IMR-90 (cell line): ENCODE measurements at regions not wholly inside any gene's neighbourhood (a gene's known extent, or its start where the extent isn't known, plus 50 kb on each side); places are given as distances from the start of the nearest gene placed in this dataset.

ENCODE experiments used
- ATAC-seq: fragments of 200-7000 bp; cut with Tn5 transposase; 2 replicates; pipeline ENCODE4 v1.9.1; 2020; ENCODE audit warnings: low read depth, mild to moderate bottlenecking, moderate library complexity
- BruUV-seq: library from RNA; stranded (reverse); fragments of 400-500 nt; replicated peaks from 2 replicates; lab custom pipeline; 2021; lab: Mats Ljungman, UMichigan
- CTCF ChIA-PET: fragments of 300-600 bp; formaldehyde crosslinking; extraction: SDS; loops from one replicate; lab custom pipeline; 2021; ENCODE audit warnings: antibody characterized with exemption; lab: Yijun Ruan, JAX
- POLR2A ChIA-PET: fragments of 300-600 bp; sonication (Branson Sonifier 250); formaldehyde crosslinking; loops from one replicate; lab custom pipeline; 2022; ENCODE audit warnings: antibody characterized with exemption; ENCODE audit not compliant: unreplicated experiment; lab: Charles Lee
- DNase-seq: peaks from one replicate; pipeline ENCODE4 v3.0.0; 2013
- H2AFZ ChIP-seq: replicated peaks from 2 replicates; pipeline ENCODE3; 2013; ENCODE audit warnings: low read length, mild to moderate bottlenecking; ENCODE audit not compliant: poor library complexity
- H2AK5ac ChIP-seq: 2 replicates; pipeline ENCODE4 v1.6.1; 2013; ENCODE audit warnings: low read depth, low read length, inconsistent platforms
- H2AK9ac ChIP-seq: replicated peaks from 2 replicates; pipeline ENCODE3; 2013; ENCODE audit warnings: mild to moderate bottlenecking, low read depth, low read length, moderate library complexity; ENCODE audit not compliant: poor library complexity
- H2BK120ac ChIP-seq: 2 replicates; pipeline ENCODE4 v1.6.1; 2013; ENCODE audit warnings: low read depth, low read length, inconsistent platforms
- H2BK15ac ChIP-seq: 3 replicates; pipeline ENCODE4 v1.6.1; 2013; ENCODE audit warnings: low read depth, low read length, inconsistent platforms
- H2BK20ac ChIP-seq: 2 replicates; pipeline ENCODE4 v1.6.1; 2013; ENCODE audit warnings: low read depth, mild to moderate bottlenecking, inconsistent platforms, low read length, moderate library complexity
- H2BK5ac ChIP-seq: 2 replicates; pipeline ENCODE4 v1.6.1; 2013; ENCODE audit warnings: mild to moderate bottlenecking, low read depth, low read length, inconsistent platforms; ENCODE audit not compliant: poor library complexity, severe bottlenecking
- H3K14ac ChIP-seq: replicated peaks from 2 replicates; pipeline ENCODE4 v1.6.1; 2013; ENCODE audit warnings: low read depth, low read length, inconsistent platforms
- H3K18ac ChIP-seq: 2 replicates; pipeline ENCODE4 v1.6.1; 2013; ENCODE audit warnings: low read depth, low read length, control low read depth
- H3K23ac ChIP-seq: 2 replicates; pipeline ENCODE4 v1.6.1; 2013; ENCODE audit warnings: low read depth, low read length, inconsistent platforms
- H3K27ac ChIP-seq: 2 replicates; pipeline ENCODE4 v1.5.1; 2013; ENCODE audit warnings: mild to moderate bottlenecking, control low read depth, low read length; ENCODE audit not compliant: insufficient read depth
- H3K27me3 ChIP-seq: 2 replicates; pipeline ENCODE4 v1.6.1; 2013; ENCODE audit warnings: low read length; ENCODE audit not compliant: control insufficient read depth, insufficient read depth
- H3K36me3 ChIP-seq: 2 replicates; pipeline ENCODE4 v1.6.1; 2013; ENCODE audit warnings: low read length, mixed read lengths; ENCODE audit not compliant: control insufficient read depth, insufficient read depth
- H3K4ac ChIP-seq: 2 replicates; pipeline ENCODE4 v1.6.1; 2013; ENCODE audit warnings: low read depth, low read length, inconsistent platforms
- H3K4me1 ChIP-seq: 2 replicates; pipeline ENCODE4 v1.6.1; 2013; ENCODE audit warnings: low read length, mixed read lengths; ENCODE audit not compliant: control insufficient read depth, insufficient read depth
- H3K4me2 ChIP-seq: 2 replicates; pipeline ENCODE4 v1.6.1; 2013; ENCODE audit warnings: low read depth, mild to moderate bottlenecking, control low read depth, low read length, moderate library complexity
- H3K4me3 ChIP-seq: 2 replicates; pipeline ENCODE4 v1.5.1; 2013; ENCODE audit warnings: low read depth, mild to moderate bottlenecking, control low read depth, low read length, moderate library complexity; ENCODE audit not compliant: insufficient read depth
- H3K56ac ChIP-seq: 2 replicates; pipeline ENCODE4 v1.6.1; 2013; ENCODE audit warnings: low read length, inconsistent platforms; ENCODE audit not compliant: insufficient read depth; ENCODE audit errors: extremely low read depth
- H3K79me1 ChIP-seq, 2 experiments: 2 replicates each; pipeline ENCODE4 v1.6.1; 2013; ENCODE audit warnings: low read length in 2 of 2, inconsistent platforms in 1 of 2, low read depth in 1 of 2
- H3K9ac ChIP-seq: 2 replicates; pipeline ENCODE4 v1.6.1; 2013; ENCODE audit warnings: low read depth, low read length, control low read depth
- H3K9me1 ChIP-seq: 2 replicates; pipeline ENCODE4 v1.6.1; 2013; ENCODE audit warnings: low read length, inconsistent platforms; ENCODE audit not compliant: insufficient read depth
- H3K9me3 ChIP-seq: 2 replicates; pipeline ENCODE4 v1.6.1; 2013; ENCODE audit warnings: low read length; ENCODE audit not compliant: control insufficient read depth, insufficient read depth
- H4K20me1 ChIP-seq: 2 replicates; pipeline ENCODE4 v1.6.1; 2013; ENCODE audit warnings: low read length, inconsistent platforms; ENCODE audit not compliant: insufficient read depth
- H4K5ac ChIP-seq: 2 replicates; pipeline ENCODE4 v1.6.1; 2013; ENCODE audit warnings: mild to moderate bottlenecking, low read depth, low read length, control low read depth
- H4K8ac ChIP-seq, 2 experiments: 2 replicates each; pipeline ENCODE4 v1.6.1; 2013; ENCODE audit warnings: low read depth in 2 of 2, low read length in 2 of 2, control low read depth in 1 of 2, inconsistent platforms in 1 of 2
- H4K91ac ChIP-seq: 2 replicates; pipeline ENCODE4 v1.6.1; 2013; ENCODE audit warnings: low read depth, low read length, inconsistent platforms; ENCODE audit not compliant: insufficient read depth
- BHLHE40 ChIP-seq: fragments of 150-350 bp; IDR thresholded peaks from 2 replicates; pipeline ENCODE4 v1.6.1; 2016; ENCODE audit warnings: mild to moderate bottlenecking, low read depth, low read length
- CEBPB ChIP-seq: IDR thresholded peaks from 2 replicates; pipeline ENCODE4 v1.6.1; 2012; ENCODE audit warnings: low read depth, low read length, improper control_type of control experiment
- CHD1 ChIP-seq: IDR thresholded peaks from 2 replicates; pipeline ENCODE4 v1.6.1; 2012; ENCODE audit warnings: low read depth, low read length, improper control_type of control experiment
- CTCF ChIP-seq: conservative IDR thresholded peaks from 2 replicates; pipeline ENCODE4 v1.5.1; 2012; ENCODE audit warnings: mild to moderate bottlenecking, low read depth, low read length, improper control_type of control experiment
- MAZ ChIP-seq: IDR thresholded peaks from 2 replicates; pipeline ENCODE4 v1.6.1; 2012; ENCODE audit warnings: low read depth, mild to moderate bottlenecking, low read length, improper control_type of control experiment, moderate library complexity, borderline replicate concordance
- MXI1 ChIP-seq: IDR thresholded peaks from 2 replicates; pipeline ENCODE4 v1.6.1; 2012; ENCODE audit warnings: low read depth, mild to moderate bottlenecking, low read length, moderate library complexity, borderline replicate concordance
- NFE2L2 ChIP-seq: fragments of 150-350 bp; IDR thresholded peaks from 2 replicates; pipeline ENCODE4 v1.6.1; 2016; ENCODE audit warnings: low read depth, mild to moderate bottlenecking, low read length
- RAD21 ChIP-seq: IDR thresholded peaks from 2 replicates; pipeline ENCODE4 v1.6.1; 2012; ENCODE audit warnings: low read length, improper control_type of control experiment
- USF2 ChIP-seq: fragments of 150-350 bp; IDR thresholded peaks from 2 replicates; pipeline ENCODE4 v1.6.1; 2017; ENCODE audit warnings: mild to moderate bottlenecking, antibody characterized with exemption, low read length, low read depth
- dilution Hi-C: fragments of 300-500 bp; cut with HindIII; formaldehyde crosslinking; loops from one replicate; pipeline ENCODE4 v1.14.3; 2018; ENCODE audit warnings: low sequenced_read_pairs; ENCODE audit not compliant: unreplicated experiment
- in situ Hi-C: fragments of 300-500 bp; cut with MboI; formaldehyde crosslinking; loops from 3 replicates; pipeline ENCODE4 v1.14.3; 2019; ENCODE audit warnings: low sequenced_read_pairs, inconsistent platforms, mixed read lengths
- intact Hi-C: fragments of 100-400 bp; cut with micrococcal nuclease; formaldehyde crosslinking; loops from 2 replicates; pipeline ENCODE4 v1.10.0; 2022
- TF ChIP-seq, protein P1 (sequence below): fragments of 150-350 bp; IDR thresholded peaks from 2 replicates; pipeline ENCODE4 v1.6.1; 2016; ENCODE audit warnings: low read depth, mild to moderate bottlenecking, low read length, moderate library complexity, borderline replicate concordance

GRCh38 chr10:49448924-49449323, 53.0 kb upstream of the DRGX start:
- intact Hi-C loops (no loop called here), dilution Hi-C loops (no loop called here), in situ Hi-C loops (no loop called here)
- Histone ChIP-seq H3K4me1 (no peaks in the 10 kb centered on the region), H3K27me3 (no peaks in the 10 kb centered on the region; the same call in 1 of the 2 replicates), H4K5ac (no peak overlapping the region), H3K9me1 (no peaks in the 10 kb centered on the region), H2BK5ac (no peak overlapping the region), H2BK120ac (no peak overlapping the region), H3K27ac (no peak overlapping the region), H2AFZ (no peak overlapping the region), H3K23ac (no peak overlapping the region), H2BK15ac (no peak overlapping the region), H2AK9ac (no peak overlapping the region), H3K56ac (no peak overlapping the region), H3K18ac (no peak overlapping the region), H3K4ac (no peak overlapping the region), H3K9ac (no peak overlapping the region), H3K36me3 (no peaks in the 10 kb centered on the region), H2AK5ac (no peak overlapping the region), H4K8ac (no peak overlapping the region), H3K79me1 (no peaks in the 10 kb centered on the region), H3K4me2 (no peak overlapping the region), H4K91ac (no peak overlapping the region), H3K14ac (no peak overlapping the region), H3K4me3 (no peak overlapping the region), H4K20me1 (no peaks in the 10 kb centered on the region), H3K9me3 (no peaks in the 10 kb centered on the region), H2BK20ac (no peak overlapping the region)
- no peak for TF ChIP-seq BHLHE40
- no peak for TF ChIP-seq CTCF
- TF ChIP-seq CHD1: no peak
- TF ChIP-seq NFE2L2: no peak
- no peak for TF ChIP-seq RAD21
- TF ChIP-seq USF2: no peak
- TF ChIP-seq, protein P1, sequence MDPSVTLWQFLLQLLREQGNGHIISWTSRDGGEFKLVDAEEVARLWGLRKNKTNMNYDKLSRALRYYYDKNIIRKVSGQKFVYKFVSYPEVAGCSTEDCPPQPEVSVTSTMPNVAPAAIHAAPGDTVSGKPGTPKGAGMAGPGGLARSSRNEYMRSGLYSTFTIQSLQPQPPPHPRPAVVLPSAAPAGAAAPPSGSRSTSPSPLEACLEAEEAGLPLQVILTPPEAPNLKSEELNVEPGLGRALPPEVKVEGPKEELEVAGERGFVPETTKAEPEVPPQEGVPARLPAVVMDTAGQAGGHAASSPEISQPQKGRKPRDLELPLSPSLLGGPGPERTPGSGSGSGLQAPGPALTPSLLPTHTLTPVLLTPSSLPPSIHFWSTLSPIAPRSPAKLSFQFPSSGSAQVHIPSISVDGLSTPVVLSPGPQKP: no peak
- TF ChIP-seq CEBPB: no peak
- TF ChIP-seq MAZ: no peak
- TF ChIP-seq MXI1: no peak
- no TSS peak for BruUV-seq
- no peak for DNase-seq
- ATAC-seq: no peak
- POLR2A ChIA-PET: no interaction called here
- CTCF ChIA-PET: no interaction called here
